ENCODE measurements at regions not wholly inside any gene's neighbourhood (a gene's known extent, or its start where the extent isn't known, plus 50 kb on each side); places are given as distances from the start of the nearest gene placed in this dataset.

- intact Hi-C loops (cut with micrococcal nuclease; ENCODE audit: unreplicated experiment) (no loop called here), in situ Hi-C loops (cut with MboI) (no loop called here)
- Histone ChIP-seq H3K4me2 (ENCODE audit: control insufficient read depth, insufficient read depth) (no peak overlapping the region), H4K20me1 (ENCODE audit: control insufficient read depth, insufficient read depth) (no peaks in the 10 kb centered on the region), H3K79me2 (ENCODE audit: control insufficient read depth, insufficient read depth, low read length) (no peaks in the 10 kb centered on the region), H3K4me1 (ENCODE audit: control insufficient read depth, insufficient read depth, low read length) (no peaks in the 10 kb centered on the region), H3K9me3 (replicated peaks; ENCODE audit: control insufficient read depth, insufficient read depth, low read length) (no peaks in the 10 kb centered on the region), H3K27me3 (replicated peaks in 1 of 2; ENCODE audit: control insufficient read depth in 2 of 2, insufficient read depth in 2 of 2, low read length in 1 of 2) (no peaks in the 10 kb centered on the region), H3K36me3 (ENCODE audit: control insufficient read depth in 2 of 2, insufficient read depth in 2 of 2, low read length in 1 of 2) (no peaks in the 10 kb centered on the region), H3K27ac (ENCODE audit: control insufficient read depth, insufficient read depth) (no peak overlapping the region), H3K4me3 (no peak overlapping the region), H3K9ac (ENCODE audit: control insufficient read depth, insufficient read depth, low read length) (no peak overlapping the region), H2AFZ (ENCODE audit: control insufficient read depth, low read depth, low read length) (no peak overlapping the region)
- ChIA-PET RAD21 (ENCODE audit: unreplicated experiment) (no interaction called here), CTCF (no interaction called here), SMC1A (ENCODE audit: uncharacterized antibody, unreplicated experiment) (interaction anchor here (1.8 kb wide), 1 partner anchor 8 kb away, joined by 4 read pairs; no protein-coding TSS in a partner anchor), POLR2A (no interaction called here)
- no peak for TF ChIP-seq TCF12 (IDR thresholded peaks at IDR 0.05; ENCODE audit: low read depth, low read length)
- no peak for TF ChIP-seq SMAD1 (IDR thresholded peaks at IDR 0.05; ENCODE audit: low read depth, partially characterized antibody)
- no peak for TF ChIP-seq ZNF207 (IDR thresholded peaks at IDR 0.05; ENCODE audit: borderline replicate concordance)
- TF ChIP-seq NR2C2 (IDR thresholded peaks at IDR 0.05; ENCODE audit: borderline replicate concordance, control insufficient read depth, insufficient read length, low read depth): no peak
- no peak for TF ChIP-seq ATF7 (IDR thresholded peaks at IDR 0.05; ENCODE audit: low read depth)
- TF ChIP-seq FOXM1 (IDR thresholded peaks at IDR 0.05; ENCODE audit: low read depth, low read length): no peak
- WGBS (ENCODE audit: insufficient coverage, insufficient replicate concordance, low lambda C conversion rate, missing lambda C conversion rate): 80% methylated on average over 1 of the region's 1 CpG
- no peak for DNase-seq (ENCODE audit: low read depth, low spot score)
- ATAC-seq: no peak
- BruUV-seq (replicated peaks): no TSS peak
- no peak for FAIRE-seq
These were observed 826.2 kb upstream of the TENM3 start for GRCh38 chr4:181416966-181417365.

- intact Hi-C loops (cut with micrococcal nuclease; ENCODE audit: unreplicated experiment) (no loop called here), in situ Hi-C loops (cut with MboI) (no loop called here)
- no peaks in the 10 kb centered on the region for H3K79me2 ChIP-seq (ENCODE audit: control insufficient read depth, insufficient read depth, low read length)
- SMC1A ChIA-PET (ENCODE audit: uncharacterized antibody, unreplicated experiment): no interaction called here
- H3K27ac ChIP-seq (ENCODE audit: control insufficient read depth, insufficient read depth): no peak overlapping the region
- CTCF ChIA-PET: no interaction called here
- no peak for ATAC-seq
- FAIRE-seq: no peak
- no peaks in the 10 kb centered on the region for H3K36me3 ChIP-seq (ENCODE audit: control insufficient read depth in 2 of 2, insufficient read depth in 2 of 2, low read length in 1 of 2)
- no TSS peak for BruUV-seq (replicated peaks)
- H3K27me3 ChIP-seq (replicated peaks in 1 of 2; ENCODE audit: control insufficient read depth in 2 of 2, insufficient read depth in 2 of 2, low read length in 1 of 2): no peaks in the 10 kb centered on the region
- 46% methylated on average over 8 of the region's 8 CpGs for WGBS (ENCODE audit: insufficient coverage, insufficient replicate concordance, low lambda C conversion rate, missing lambda C conversion rate)
- DNase-seq (ENCODE audit: low read depth, low spot score): no peak
- no peak overlapping the region for H3K9ac ChIP-seq (ENCODE audit: control insufficient read depth, insufficient read depth, low read length)
- H3K4me3 ChIP-seq: no peak overlapping the region
- no peaks in the 10 kb centered on the region for H3K4me1 ChIP-seq (ENCODE audit: control insufficient read depth, insufficient read depth, low read length)
- no peaks in the 10 kb centered on the region for H3K9me3 ChIP-seq (replicated peaks; ENCODE audit: control insufficient read depth, insufficient read depth, low read length)
- RAD21 ChIA-PET (ENCODE audit: unreplicated experiment): no interaction called here
- POLR2A ChIA-PET: no interaction called here
- H3K4me2 ChIP-seq (ENCODE audit: control insufficient read depth, insufficient read depth): no peak overlapping the region
- H2AFZ ChIP-seq (ENCODE audit: control insufficient read depth, low read depth, low read length): no peak overlapping the region
- no peaks in the 10 kb centered on the region for H4K20me1 ChIP-seq (ENCODE audit: control insufficient read depth, insufficient read depth)
- no peak for TF ChIP-seq KAT2A (conservative IDR thresholded peaks at IDR 0.05; ENCODE audit: control insufficient read depth, low read depth, low read length)
- TF ChIP-seq MAX (IDR thresholded peaks at IDR 0.05; ENCODE audit: low read depth, low read length): no peak
- TF ChIP-seq RELA (IDR thresholded peaks at IDR 0.05; ENCODE audit: borderline replicate concordance, partially characterized antibody): no peak
- no peak for TF ChIP-seq POLR2A (IDR thresholded peaks at IDR 0.05; ENCODE audit: low read depth, low read length)
- TF ChIP-seq GABPA (IDR thresholded peaks at IDR 0.05; ENCODE audit: low read depth): no peak
- TF ChIP-seq ATF2 (IDR thresholded peaks at IDR 0.05; ENCODE audit: low read length): no peak
- TF ChIP-seq CUX1 (IDR thresholded peaks at IDR 0.05; ENCODE audit: insufficient replicate concordance, low read depth, low read length): no peak
- TF ChIP-seq PAX8 (IDR thresholded peaks at IDR 0.05): no peak
These were observed 824.7 kb upstream of the TENM3 start for GRCh38 chr4:181418496-181418895.

Data from GM12878 (cell line).